ENCODE measurements at regions not wholly inside any gene's neighbourhood (a gene's known extent, or its start where the extent isn't known, plus 50 kb on each side); places are given as distances from the start of the nearest gene placed in this dataset.

DNA sequence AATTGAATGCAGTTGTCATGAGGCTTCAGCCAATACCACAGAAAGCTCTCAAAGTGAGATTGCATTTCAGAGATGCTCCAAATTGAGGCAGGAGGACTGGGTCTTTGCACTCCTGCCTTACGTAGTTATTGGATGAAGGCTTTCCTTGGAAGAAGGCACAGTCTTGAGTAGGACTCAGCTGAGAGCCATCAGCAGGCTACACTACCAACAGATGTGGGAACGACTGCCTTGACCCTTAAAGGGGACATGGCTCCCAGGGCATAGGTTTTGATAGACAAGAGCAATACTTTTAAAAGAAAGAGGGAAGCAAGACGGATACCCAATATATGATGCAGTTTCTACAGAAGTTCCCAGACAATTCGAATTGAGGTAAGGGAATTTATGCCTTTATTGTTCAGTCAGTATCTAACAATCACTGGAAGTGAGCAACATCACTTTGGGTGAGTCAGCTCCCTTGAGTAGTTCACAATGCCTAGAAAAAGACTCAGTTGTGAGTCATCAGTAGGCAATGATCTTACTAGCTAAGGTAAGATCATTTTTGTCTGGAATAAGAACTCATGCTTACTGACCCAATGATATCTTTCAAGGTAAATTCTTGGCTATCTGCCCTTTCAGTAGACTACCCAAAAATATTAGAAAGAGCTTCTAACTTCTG lies 390.8 kb downstream of the GJA1 start:
- no peaks in the 10 kb centered on the region for H3K27me3 ChIP-seq (ENCODE audit: control insufficient read depth, insufficient read depth, low read length)
- no peak for FAIRE-seq
- TF ChIP-seq, protein P1, sequence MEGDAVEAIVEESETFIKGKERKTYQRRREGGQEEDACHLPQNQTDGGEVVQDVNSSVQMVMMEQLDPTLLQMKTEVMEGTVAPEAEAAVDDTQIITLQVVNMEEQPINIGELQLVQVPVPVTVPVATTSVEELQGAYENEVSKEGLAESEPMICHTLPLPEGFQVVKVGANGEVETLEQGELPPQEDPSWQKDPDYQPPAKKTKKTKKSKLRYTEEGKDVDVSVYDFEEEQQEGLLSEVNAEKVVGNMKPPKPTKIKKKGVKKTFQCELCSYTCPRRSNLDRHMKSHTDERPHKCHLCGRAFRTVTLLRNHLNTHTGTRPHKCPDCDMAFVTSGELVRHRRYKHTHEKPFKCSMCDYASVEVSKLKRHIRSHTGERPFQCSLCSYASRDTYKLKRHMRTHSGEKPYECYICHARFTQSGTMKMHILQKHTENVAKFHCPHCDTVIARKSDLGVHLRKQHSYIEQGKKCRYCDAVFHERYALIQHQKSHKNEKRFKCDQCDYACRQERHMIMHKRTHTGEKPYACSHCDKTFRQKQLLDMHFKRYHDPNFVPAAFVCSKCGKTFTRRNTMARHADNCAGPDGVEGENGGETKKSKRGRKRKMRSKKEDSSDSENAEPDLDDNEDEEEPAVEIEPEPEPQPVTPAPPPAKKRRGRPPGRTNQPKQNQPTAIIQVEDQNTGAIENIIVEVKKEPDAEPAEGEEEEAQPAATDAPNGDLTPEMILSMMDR (IDR thresholded peaks at IDR 0.05; ENCODE audit: borderline replicate concordance, extremely low read depth, insufficient read depth): no peak
- H3K27ac ChIP-seq (ENCODE audit: low read depth in 2 of 2, low read length in 2 of 2): no peak overlapping the region
- H3K9me3 ChIP-seq (ENCODE audit: control insufficient read depth in 2 of 3, insufficient read depth in 1 of 3, low read length in 3 of 3): no peaks in the 10 kb centered on the region
- H3K36me3 ChIP-seq (ENCODE audit: control insufficient read depth in 2 of 3, insufficient read depth in 3 of 3, low read length in 3 of 3): no peaks in the 10 kb centered on the region
- DNase-seq: no peak
- H3K4me3 ChIP-seq (ENCODE audit: low read length in 3 of 3): no peak overlapping the region
- intact Hi-C loops (cut with DNase I): no loop called here
- no peaks in the 10 kb centered on the region for H3K4me1 ChIP-seq (ENCODE audit: control insufficient read depth in 2 of 3, insufficient read depth in 2 of 3, low read depth in 1 of 3, low read length in 3 of 3)
- no peak overlapping the region for H3K9ac ChIP-seq (ENCODE audit: low read length in 3 of 3)

DNA sequence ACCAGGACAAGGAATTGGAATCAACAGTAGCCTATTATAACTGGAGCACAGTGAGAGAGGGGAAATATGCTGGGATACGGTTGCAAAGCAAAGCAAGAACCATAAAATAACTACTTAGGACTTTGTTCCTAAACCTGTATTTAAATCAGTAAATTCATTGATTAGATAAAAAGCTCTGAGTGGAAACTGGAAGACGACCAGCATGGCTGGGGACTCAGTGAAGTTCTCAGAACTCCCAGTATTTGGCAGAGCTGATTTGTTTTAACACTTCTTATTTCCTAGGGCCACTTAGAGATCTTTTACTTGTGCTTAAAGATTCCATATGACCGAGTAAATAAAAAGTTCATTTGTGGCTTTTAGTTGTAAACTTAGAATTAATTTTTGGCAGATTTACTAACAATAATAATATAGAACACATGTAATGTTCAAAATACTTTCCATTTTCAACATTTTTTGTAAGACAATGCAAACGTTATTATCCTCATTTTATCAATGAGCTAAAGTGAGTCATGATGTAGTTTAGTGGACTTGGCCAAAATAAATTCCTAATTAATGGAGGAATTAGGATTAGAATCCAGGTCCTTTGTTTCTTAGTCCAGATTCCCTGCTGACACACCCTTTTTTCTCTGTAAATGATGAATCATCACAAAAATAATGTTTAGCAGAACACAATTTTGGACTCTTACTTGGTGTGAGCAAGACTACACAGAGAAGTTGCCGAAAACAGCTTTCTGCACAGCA lies 392.9 kb downstream of the GJA1 start:
- Histone ChIP-seq H3K27ac (ENCODE audit: low read depth in 2 of 2, low read length in 2 of 2) (no peak overlapping the region), H3K27me3 (ENCODE audit: control insufficient read depth, insufficient read depth, low read length) (no peaks in the 10 kb centered on the region), H3K4me3 (ENCODE audit: low read length in 3 of 3) (no peak overlapping the region), H3K9ac (ENCODE audit: low read length in 3 of 3) (no peak overlapping the region), H3K4me1 (ENCODE audit: control insufficient read depth in 2 of 3, insufficient read depth in 2 of 3, low read depth in 1 of 3, low read length in 3 of 3) (no peaks in the 10 kb centered on the region), H3K9me3 (ENCODE audit: control insufficient read depth in 2 of 3, insufficient read depth in 1 of 3, low read length in 3 of 3) (no peaks in the 10 kb centered on the region), H3K36me3 (ENCODE audit: control insufficient read depth in 2 of 3, insufficient read depth in 3 of 3, low read length in 3 of 3) (no peaks in the 10 kb centered on the region)
- FAIRE-seq: no peak
- intact Hi-C loops (cut with DNase I): no loop called here
- peak in 1 of 5 donors; percentile 7 for DNase-seq
- TF ChIP-seq, protein P1 (IDR thresholded peaks at IDR 0.05; ENCODE audit: borderline replicate concordance, extremely low read depth, insufficient read depth): no peak

DNA sequence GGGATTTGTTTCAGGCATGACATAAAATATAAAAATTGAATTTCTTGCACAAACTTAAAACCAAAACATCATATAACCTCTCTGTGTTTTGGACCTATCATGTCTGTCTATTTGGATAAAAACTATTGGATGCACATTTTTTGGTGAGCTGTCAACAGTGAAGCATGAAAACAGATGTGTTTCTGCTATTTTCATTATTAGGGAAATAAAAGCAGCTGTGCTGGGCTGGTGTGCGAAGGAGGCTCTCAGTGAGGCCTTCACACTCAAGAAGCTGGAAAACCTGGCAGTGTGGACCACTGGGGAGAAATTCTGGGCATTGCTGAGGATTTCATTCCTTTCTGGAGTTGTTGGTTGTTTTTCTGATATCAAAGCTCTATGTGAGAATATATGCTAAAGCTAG lies 395.3 kb downstream of the GJA1 start:
- Histone ChIP-seq H3K27ac (ENCODE audit: low read depth in 2 of 2, low read length in 2 of 2) (no peak overlapping the region), H3K36me3 (ENCODE audit: control insufficient read depth in 2 of 3, insufficient read depth in 3 of 3, low read length in 3 of 3) (no peaks in the 10 kb centered on the region), H3K4me3 (ENCODE audit: low read length in 3 of 3) (no peak overlapping the region), H3K4me1 (ENCODE audit: control insufficient read depth in 2 of 3, insufficient read depth in 2 of 3, low read depth in 1 of 3, low read length in 3 of 3) (no peaks in the 10 kb centered on the region), H3K9me3 (ENCODE audit: control insufficient read depth in 2 of 3, insufficient read depth in 1 of 3, low read length in 3 of 3) (no peaks in the 10 kb centered on the region), H3K27me3 (ENCODE audit: control insufficient read depth, insufficient read depth, low read length) (no peaks in the 10 kb centered on the region), H3K9ac (ENCODE audit: low read length in 3 of 3) (no peak overlapping the region)
- TF ChIP-seq, protein P1 (IDR thresholded peaks at IDR 0.05; ENCODE audit: borderline replicate concordance, extremely low read depth, insufficient read depth): no peak
- FAIRE-seq: no peak
- intact Hi-C loops (cut with DNase I): no loop called here
- DNase-seq: peak in 2 of 5 donors; percentile 12 to 44
